GM12872 (cell line): ENCODE measurements at regions not wholly inside any gene's neighbourhood (a gene's known extent, or its start where the extent isn't known, plus 50 kb on each side); places are given as distances from the start of the nearest gene placed in this dataset.

Experiments used
- TF ChIP-seq, protein P1 (sequence below): IDR thresholded peaks from 3 replicates; pipeline ENCODE4 v1.5.1; 2011; ENCODE audit warnings: low read depth, mild to moderate bottlenecking, low read length, moderate library complexity; ENCODE audit not compliant: insufficient read depth

DNA sequence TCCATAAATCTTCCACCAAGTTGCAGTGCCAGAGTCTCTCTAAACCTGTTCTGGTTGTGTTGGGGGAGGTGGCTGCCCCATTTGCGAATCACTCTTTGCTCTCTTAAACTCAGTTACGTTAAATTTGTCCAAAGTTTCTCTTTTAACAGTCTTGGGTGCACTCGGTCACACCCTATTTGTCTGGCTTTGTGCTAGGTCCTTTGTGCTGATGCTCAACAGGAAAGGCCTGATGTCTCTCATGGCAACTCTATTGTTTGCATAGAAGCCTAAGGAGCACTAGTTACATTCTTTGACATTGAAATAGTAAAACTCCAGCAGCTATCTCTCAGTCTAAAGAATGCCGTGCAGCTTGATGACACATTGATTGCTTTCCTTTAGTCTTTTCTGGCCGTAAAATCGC, 105.1 kb downstream of the TRMT11 start:
- TF ChIP-seq, protein P1, sequence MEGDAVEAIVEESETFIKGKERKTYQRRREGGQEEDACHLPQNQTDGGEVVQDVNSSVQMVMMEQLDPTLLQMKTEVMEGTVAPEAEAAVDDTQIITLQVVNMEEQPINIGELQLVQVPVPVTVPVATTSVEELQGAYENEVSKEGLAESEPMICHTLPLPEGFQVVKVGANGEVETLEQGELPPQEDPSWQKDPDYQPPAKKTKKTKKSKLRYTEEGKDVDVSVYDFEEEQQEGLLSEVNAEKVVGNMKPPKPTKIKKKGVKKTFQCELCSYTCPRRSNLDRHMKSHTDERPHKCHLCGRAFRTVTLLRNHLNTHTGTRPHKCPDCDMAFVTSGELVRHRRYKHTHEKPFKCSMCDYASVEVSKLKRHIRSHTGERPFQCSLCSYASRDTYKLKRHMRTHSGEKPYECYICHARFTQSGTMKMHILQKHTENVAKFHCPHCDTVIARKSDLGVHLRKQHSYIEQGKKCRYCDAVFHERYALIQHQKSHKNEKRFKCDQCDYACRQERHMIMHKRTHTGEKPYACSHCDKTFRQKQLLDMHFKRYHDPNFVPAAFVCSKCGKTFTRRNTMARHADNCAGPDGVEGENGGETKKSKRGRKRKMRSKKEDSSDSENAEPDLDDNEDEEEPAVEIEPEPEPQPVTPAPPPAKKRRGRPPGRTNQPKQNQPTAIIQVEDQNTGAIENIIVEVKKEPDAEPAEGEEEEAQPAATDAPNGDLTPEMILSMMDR: no peak

DNA sequence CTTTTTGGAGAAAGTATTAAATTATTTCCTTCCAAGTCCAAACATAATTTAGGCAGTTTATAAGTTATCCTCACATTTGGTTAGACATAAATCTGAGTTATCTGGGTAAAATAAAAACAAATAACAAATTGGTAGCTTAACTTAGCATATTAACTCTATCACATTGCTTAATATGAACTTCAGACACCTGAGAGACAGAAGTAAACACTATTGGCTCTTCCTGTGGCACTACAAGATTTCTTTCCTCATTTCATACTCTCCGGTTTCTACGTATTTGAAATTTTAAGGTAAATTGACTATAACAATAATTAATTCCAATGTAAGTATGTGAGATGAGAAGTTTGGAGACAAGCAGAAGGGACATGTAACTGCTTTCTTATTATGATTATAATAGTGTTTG, 106.8 kb downstream of the TRMT11 start:
- TF ChIP-seq, protein P1: no peak

DNA sequence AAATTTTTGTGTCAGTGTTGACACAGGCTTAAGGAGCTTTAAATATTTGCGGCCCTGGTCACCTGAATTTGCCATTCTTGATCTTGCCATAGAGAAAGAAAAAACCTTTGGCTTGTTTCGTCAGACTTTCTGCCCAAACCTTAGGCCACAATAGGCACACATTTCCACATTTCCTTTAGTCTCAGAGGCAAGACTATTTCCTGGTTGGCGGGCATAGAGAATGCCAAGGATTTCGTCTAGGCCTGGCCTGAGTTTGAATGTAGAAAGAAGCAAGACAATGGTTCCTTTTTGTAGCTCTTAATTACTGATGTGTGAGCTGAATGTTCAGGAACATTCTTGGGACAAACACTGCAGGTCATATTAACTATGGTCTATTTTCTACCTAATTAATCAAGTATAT, 108.1 kb downstream of the TRMT11 start:
- TF ChIP-seq, protein P1: no peak

GRCh38 chr6:126100386-126100785, 114.0 kb downstream of the TRMT11 start:
- TF ChIP-seq, protein P1: no peak

DNA sequence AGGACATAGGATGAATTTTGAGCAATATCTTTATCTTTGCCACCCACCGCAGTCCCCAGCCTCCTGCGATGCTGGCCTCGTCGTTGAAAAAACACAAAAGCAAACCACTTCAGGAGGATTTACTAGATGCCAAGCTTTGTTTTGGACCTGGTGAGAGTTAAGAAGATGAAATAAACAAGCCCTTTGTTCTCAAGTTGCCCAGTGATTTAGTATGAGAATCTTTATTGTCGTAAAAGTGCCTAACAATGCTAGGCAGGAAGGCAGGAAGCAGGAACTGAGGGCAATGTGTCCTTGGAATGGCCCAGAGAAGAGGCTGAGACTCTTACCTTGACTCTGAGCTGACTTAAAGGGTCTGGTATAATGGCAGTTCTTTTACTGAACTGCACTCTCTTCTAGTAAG, 116.0 kb downstream of the TRMT11 start:
- TF ChIP-seq, protein P1: no peak

GRCh38 chr6:126103993-126104392, 117.7 kb downstream of the TRMT11 start:
- TF ChIP-seq, protein P1: no peak

DNA sequence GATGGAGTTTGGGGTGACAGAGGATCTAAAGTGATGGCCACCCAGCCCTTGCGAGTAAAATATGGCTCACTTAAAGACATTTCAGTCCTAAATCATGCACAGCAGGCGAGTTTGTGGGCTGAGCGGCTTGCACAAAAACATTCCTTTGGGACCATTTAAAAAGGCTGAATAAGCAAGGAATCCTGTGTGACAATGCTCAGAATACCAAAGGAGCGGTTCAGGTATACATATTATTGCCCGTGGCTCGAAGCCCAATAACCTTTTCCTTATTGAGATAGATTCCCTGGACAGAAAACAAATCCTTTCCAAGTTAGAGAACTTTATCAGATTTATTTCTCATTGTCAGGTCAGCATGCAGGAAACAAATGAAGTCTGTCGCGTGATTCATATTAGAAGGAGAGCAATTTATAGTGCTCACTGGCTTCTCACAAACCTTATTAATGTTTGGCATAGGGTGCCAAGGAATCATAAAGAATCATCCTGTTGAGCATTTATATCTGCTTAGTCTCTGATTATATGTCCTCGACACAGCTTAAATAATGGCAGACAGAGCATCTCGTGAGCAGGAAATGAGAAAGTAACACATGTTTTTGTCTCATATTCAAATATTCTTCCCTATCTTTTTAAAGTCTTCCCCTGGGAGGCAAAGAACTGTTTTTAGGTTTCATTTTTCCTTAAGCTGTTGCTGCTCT, 121.3 kb downstream of the TRMT11 start:
- TF ChIP-seq, protein P1: no peak
